ENCODE measurements at regions not wholly inside any gene's neighbourhood (a gene's known extent, or its start where the extent isn't known, plus 50 kb on each side); places are given as distances from the start of the nearest gene placed in this dataset.

DNA sequence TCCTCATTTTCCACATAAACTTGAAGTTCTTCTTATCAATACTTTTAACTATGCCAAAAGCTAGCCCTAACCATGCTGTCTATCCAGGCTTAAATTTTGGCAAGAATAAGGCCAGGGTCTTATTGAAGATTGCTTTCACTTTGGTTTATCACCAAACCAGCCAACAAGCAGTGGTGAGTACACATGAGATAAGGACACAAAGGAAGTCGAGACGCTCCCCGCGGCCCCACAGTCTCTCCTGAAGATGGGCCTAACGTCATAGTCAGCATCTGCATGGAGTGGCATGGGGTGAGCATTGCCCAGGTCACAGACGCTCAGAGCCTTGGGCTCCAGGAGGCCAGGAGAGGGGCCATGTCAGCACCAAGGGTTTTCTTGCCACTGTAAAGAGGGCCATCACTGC, 80.3 kb downstream of the ATPSCKMT start:
- H2AFZ ChIP-seq (ENCODE audit: low read depth, low read length): no peak overlapping the region
- no peaks in the 10 kb centered on the region for H3K9me3 ChIP-seq (ENCODE audit: low read length)
- TF ChIP-seq, protein P1, sequence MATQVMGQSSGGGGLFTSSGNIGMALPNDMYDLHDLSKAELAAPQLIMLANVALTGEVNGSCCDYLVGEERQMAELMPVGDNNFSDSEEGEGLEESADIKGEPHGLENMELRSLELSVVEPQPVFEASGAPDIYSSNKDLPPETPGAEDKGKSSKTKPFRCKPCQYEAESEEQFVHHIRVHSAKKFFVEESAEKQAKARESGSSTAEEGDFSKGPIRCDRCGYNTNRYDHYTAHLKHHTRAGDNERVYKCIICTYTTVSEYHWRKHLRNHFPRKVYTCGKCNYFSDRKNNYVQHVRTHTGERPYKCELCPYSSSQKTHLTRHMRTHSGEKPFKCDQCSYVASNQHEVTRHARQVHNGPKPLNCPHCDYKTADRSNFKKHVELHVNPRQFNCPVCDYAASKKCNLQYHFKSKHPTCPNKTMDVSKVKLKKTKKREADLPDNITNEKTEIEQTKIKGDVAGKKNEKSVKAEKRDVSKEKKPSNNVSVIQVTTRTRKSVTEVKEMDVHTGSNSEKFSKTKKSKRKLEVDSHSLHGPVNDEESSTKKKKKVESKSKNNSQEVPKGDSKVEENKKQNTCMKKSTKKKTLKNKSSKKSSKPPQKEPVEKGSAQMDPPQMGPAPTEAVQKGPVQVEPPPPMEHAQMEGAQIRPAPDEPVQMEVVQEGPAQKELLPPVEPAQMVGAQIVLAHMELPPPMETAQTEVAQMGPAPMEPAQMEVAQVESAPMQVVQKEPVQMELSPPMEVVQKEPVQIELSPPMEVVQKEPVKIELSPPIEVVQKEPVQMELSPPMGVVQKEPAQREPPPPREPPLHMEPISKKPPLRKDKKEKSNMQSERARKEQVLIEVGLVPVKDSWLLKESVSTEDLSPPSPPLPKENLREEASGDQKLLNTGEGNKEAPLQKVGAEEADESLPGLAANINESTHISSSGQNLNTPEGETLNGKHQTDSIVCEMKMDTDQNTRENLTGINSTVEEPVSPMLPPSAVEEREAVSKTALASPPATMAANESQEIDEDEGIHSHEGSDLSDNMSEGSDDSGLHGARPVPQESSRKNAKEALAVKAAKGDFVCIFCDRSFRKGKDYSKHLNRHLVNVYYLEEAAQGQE (IDR thresholded peaks at IDR 0.05; ENCODE audit: borderline replicate concordance): no peak
- TF ChIP-seq RAD21 (conservative IDR thresholded peaks at IDR 0.05): no peak
- H3K4me2 ChIP-seq (ENCODE audit: low read length): no peak overlapping the region
- H3K27me3 ChIP-seq (ENCODE audit: insufficient read depth, low read depth, low read length): no peaks in the 10 kb centered on the region
- no peaks in the 10 kb centered on the region for H3K36me3 ChIP-seq (ENCODE audit: insufficient read depth, low read length)
- H4K20me1 ChIP-seq (ENCODE audit: insufficient read depth): no peaks in the 10 kb centered on the region
- H3K9me2 ChIP-seq (ENCODE audit: insufficient read depth, low read length): no peaks in the 10 kb centered on the region
- no peak overlapping the region for H3K27ac ChIP-seq (ENCODE audit: low read length)
- H3K4me3 ChIP-seq (ENCODE audit: low read length): no peak overlapping the region
- H3K79me2 ChIP-seq (replicated peaks; ENCODE audit: insufficient read depth, low read length): no peaks in the 10 kb centered on the region
- no peaks in the 10 kb centered on the region for H3F3A ChIP-seq (ENCODE audit: insufficient read depth, low read length, poor library complexity, severe bottlenecking)
- no peak overlapping the region for H3K9ac ChIP-seq (ENCODE audit: low read length)

- Histone ChIP-seq H3K9ac (ENCODE audit: low read length) (no peak overlapping the region), H3K79me2 (replicated peaks; ENCODE audit: insufficient read depth, low read length) (no peaks in the 10 kb centered on the region), H3K9me3 (ENCODE audit: low read length) (no peaks in the 10 kb centered on the region), H3F3A (ENCODE audit: insufficient read depth, low read length, poor library complexity, severe bottlenecking) (no peaks in the 10 kb centered on the region), H3K27ac (ENCODE audit: low read length) (no peak overlapping the region), H3K36me3 (ENCODE audit: insufficient read depth, low read length) (no peaks in the 10 kb centered on the region), H3K27me3 (ENCODE audit: insufficient read depth, low read depth, low read length) (no peaks in the 10 kb centered on the region), H3K9me2 (ENCODE audit: insufficient read depth, low read length) (no peaks in the 10 kb centered on the region), H4K20me1 (ENCODE audit: insufficient read depth) (no peaks in the 10 kb centered on the region), H3K4me2 (ENCODE audit: low read length) (no peak overlapping the region), H2AFZ (ENCODE audit: low read depth, low read length) (no peak overlapping the region), H3K4me3 (ENCODE audit: low read length) (no peak overlapping the region)
- TF ChIP-seq POLR2AphosphoS5 (IDR thresholded peaks at IDR 0.05) (no peak), CTCF (IDR thresholded peaks at IDR 0.05; ENCODE audit: poor library complexity, severe bottlenecking) (no peak), EZH2 (IDR thresholded peaks at IDR 0.05; ENCODE audit: borderline replicate concordance, insufficient read depth, low read length, poor library complexity, severe bottlenecking) (no peak), MXI1 (conservative IDR thresholded peaks at IDR 0.05; ENCODE audit: poor library complexity, severe bottlenecking) (no peak), EP300 (conservative IDR thresholded peaks at IDR 0.05; ENCODE audit: poor library complexity, severe bottlenecking) (no peak)
Observed at GRCh38 chr5:10168254-10168653, 81.4 kb downstream of the ATPSCKMT start.

DNA sequence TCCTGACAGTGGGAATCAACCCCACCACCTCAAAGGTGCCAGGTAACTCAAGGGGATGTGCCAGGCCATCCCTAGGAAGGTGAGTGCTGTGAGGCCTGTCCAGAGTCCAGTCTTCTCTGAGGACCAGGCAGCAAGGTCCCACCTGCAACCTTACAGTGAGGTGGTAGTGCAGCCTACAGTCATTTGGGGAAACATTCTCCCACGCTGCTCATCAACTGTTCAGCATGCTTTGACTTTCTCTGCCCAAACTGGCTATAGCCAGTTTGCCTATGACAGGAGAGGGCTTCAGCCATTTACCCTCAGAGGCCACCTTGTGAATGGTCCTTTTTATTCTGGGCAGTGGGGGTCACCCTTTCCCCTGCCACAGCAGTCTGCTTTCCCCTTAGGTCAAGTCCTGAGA, 81.9 kb downstream of the ATPSCKMT start:
- Histone ChIP-seq H3K27me3 (ENCODE audit: insufficient read depth, low read depth, low read length) (no peaks in the 10 kb centered on the region), H3K4me2 (ENCODE audit: low read length) (no peak overlapping the region), H3K27ac (ENCODE audit: low read length) (no peak overlapping the region), H3K9me3 (ENCODE audit: low read length) (no peaks in the 10 kb centered on the region), H3K4me3 (ENCODE audit: low read length) (no peak overlapping the region), H3K9me2 (ENCODE audit: insufficient read depth, low read length) (no peaks in the 10 kb centered on the region), H3K36me3 (ENCODE audit: insufficient read depth, low read length) (no peaks in the 10 kb centered on the region), H3K79me2 (replicated peaks; ENCODE audit: insufficient read depth, low read length) (no peaks in the 10 kb centered on the region), H3K9ac (ENCODE audit: low read length) (no peak overlapping the region), H3F3A (ENCODE audit: insufficient read depth, low read length, poor library complexity, severe bottlenecking) (no peaks in the 10 kb centered on the region), H2AFZ (ENCODE audit: low read depth, low read length) (no peak overlapping the region), H4K20me1 (ENCODE audit: insufficient read depth) (no peaks in the 10 kb centered on the region)
- TF ChIP-seq SMC3 (conservative IDR thresholded peaks at IDR 0.05; ENCODE audit: poor library complexity) (no peak), EP300 (conservative IDR thresholded peaks at IDR 0.05; ENCODE audit: poor library complexity, severe bottlenecking) (no peak), RAD21 (conservative IDR thresholded peaks at IDR 0.05) (no peak), CTCF (IDR thresholded peaks at IDR 0.05; ENCODE audit: poor library complexity, severe bottlenecking) (no peak), MXI1 (conservative IDR thresholded peaks at IDR 0.05; ENCODE audit: poor library complexity, severe bottlenecking) (no peak), POLR2AphosphoS5 (IDR thresholded peaks at IDR 0.05) (no peak), EZH2 (IDR thresholded peaks at IDR 0.05; ENCODE audit: borderline replicate concordance, insufficient read depth, low read length, poor library complexity, severe bottlenecking) (no peak), TAF1 (IDR thresholded peaks at IDR 0.05; ENCODE audit: low read depth) (no peak)
- TF ChIP-seq, protein P1 (IDR thresholded peaks at IDR 0.05; ENCODE audit: borderline replicate concordance): no peak

Measured in neural cell (in vitro differentiated cells).